ENCODE measurements at regions not wholly inside any gene's neighbourhood (a gene's known extent, or its start where the extent isn't known, plus 50 kb on each side); places are given as distances from the start of the nearest gene placed in this dataset.
"Not testable (repeated sequence)": the region's sequence is repeated elsewhere in the genome, so short reads cannot be mapped to it uniquely, and the experiment has no call there.

GRCh38 chr6:9224539-9224938 lies 789.2 kb upstream of the SLC35B3 start:
- Histone ChIP-seq H3K9me3 (replicated peaks in 1 of 3) (no peaks in the 10 kb centered on the region), H3K4me1 (replicated peaks in 1 of 2) (no peaks in the 10 kb centered on the region), H3K27ac (no peak overlapping the region), H3K4me3 (no peak overlapping the region), H3K36me3 (replicated peaks in 1 of 2) (no peaks in the 10 kb centered on the region), H3K27me3 (no peaks in the 10 kb centered on the region)
- 63 to 74% (median 69%) methylated on average over 1 of the region's 1 CpG for WGBS, 4 donors
- no peak for DNase-seq
- intact Hi-C loops (cut with DNase I), result no loop called here
- TF ChIP-seq POLR2A (IDR thresholded peaks at IDR 0.05) (no peak), CTCF (IDR thresholded peaks at IDR 0.05) (no peak)

DNA sequence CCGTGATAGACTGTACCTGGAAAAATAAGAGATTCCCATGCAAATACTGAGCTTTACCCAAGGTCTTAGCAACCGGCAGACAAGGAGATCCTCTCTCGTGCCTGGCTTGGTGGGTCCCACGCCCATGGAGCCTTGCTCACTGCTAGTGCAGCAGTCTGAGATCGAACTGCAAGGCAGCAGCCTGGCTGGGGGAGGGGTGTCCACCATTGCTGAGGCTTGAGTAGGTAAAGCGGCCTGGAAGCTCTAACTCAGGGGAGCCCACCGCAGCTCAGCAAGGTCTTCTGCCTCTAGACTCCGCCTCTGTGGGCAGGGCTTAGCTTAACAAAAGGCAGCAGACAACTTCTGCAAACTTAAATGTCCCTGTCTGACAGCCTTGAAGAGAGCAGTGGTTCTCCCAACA lies 778.4 kb upstream of the SLC35B3 start:
- 74 to 83% (median 75%) methylated on average over 1 to 8 of the region's 8 CpGs for WGBS, 4 donors
- H3K4me3 ChIP-seq; H3K27ac ChIP-seq; DNase-seq; H3K9me3 ChIP-seq (replicated peaks in 1 of 3); H3K27me3 ChIP-seq; H3K4me1 ChIP-seq (replicated peaks in 1 of 2); intact Hi-C loops (cut with DNase I); H3K36me3 ChIP-seq (replicated peaks in 1 of 2): not testable (repeated sequence)

GRCh38 chr6:9208966-9209365 lies 773.6 kb upstream of the SLC35B3 start:
- H3K27ac ChIP-seq, result no peak overlapping the region
- H3K9me3 ChIP-seq (replicated peaks in 1 of 3), result no peaks in the 10 kb centered on the region
- intact Hi-C loops (cut with DNase I), result no loop called here
- TF ChIP-seq CTCF (IDR thresholded peaks at IDR 0.05) (no peak), POLR2A (IDR thresholded peaks at IDR 0.05) (no peak)
- H3K36me3 ChIP-seq (replicated peaks in 1 of 2), result no peaks in the 10 kb centered on the region
- no peaks in the 10 kb centered on the region for H3K4me1 ChIP-seq (replicated peaks in 1 of 2)
- DNase-seq, result no peak
- no peaks in the 10 kb centered on the region for H3K27me3 ChIP-seq
- H3K4me3 ChIP-seq, result no peak overlapping the region
- 80 to 87% (median 83%) methylated on average over 3 of the region's 3 CpGs for WGBS, 4 donors

- Histone ChIP-seq H3K27ac (no peak overlapping the region), H3K36me3 (replicated peaks in 1 of 2) (no peaks in the 10 kb centered on the region), H3K9me3 (replicated peaks in 1 of 3) (no peaks in the 10 kb centered on the region), H3K27me3 (no peaks in the 10 kb centered on the region), H3K4me1 (replicated peaks in 1 of 2) (no peaks in the 10 kb centered on the region), H3K4me3 (no peak overlapping the region)
- intact Hi-C loops (cut with DNase I), result no loop called here
- DNase-seq, result no peak
- TF ChIP-seq CTCF (IDR thresholded peaks at IDR 0.05), result no peak
- no peak for TF ChIP-seq POLR2A (IDR thresholded peaks at IDR 0.05)
- WGBS, 4 donors, result 89 to 97% (median 90%) methylated on average over 1 of the region's 1 CpG
Measured at GRCh38 chr6:9205645-9206044, 770.3 kb upstream of the SLC35B3 start.

DNA sequence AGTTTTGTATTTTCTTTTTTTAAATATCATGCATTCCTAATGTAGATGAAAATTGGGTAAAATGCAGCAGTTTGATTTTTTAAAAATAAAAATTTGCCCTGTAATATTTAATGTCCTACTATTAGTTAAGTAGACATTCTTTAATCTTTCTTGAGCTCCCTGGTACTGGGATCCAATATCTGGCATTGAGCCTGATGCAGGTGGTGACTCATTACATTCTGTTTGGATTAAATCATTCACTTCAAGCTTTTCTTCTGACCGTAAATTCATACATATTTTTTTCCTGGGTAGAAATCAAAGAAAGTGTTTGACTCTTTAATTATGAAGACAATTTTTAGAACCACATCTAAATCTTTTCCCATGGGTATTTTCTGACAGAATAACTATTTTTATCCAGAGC lies 768.8 kb upstream of the SLC35B3 start:
- Histone ChIP-seq H3K27ac (no peak overlapping the region), H3K27me3 (no peaks in the 10 kb centered on the region), H3K36me3 (replicated peaks in 1 of 2) (no peaks in the 10 kb centered on the region), H3K9me3 (replicated peaks in 1 of 3) (no peaks in the 10 kb centered on the region), H3K4me1 (replicated peaks in 1 of 2) (no peaks in the 10 kb centered on the region), H3K4me3 (no peak overlapping the region)
- TF ChIP-seq CTCF (IDR thresholded peaks at IDR 0.05) (no peak), POLR2A (IDR thresholded peaks at IDR 0.05) (no peak)
- intact Hi-C loops (cut with DNase I), result no loop called here
- DNase-seq, result peak; percentile 48 to 79 (median 70)
- 41 to 52% (median 46%) methylated on average over 1 of the region's 1 CpG for WGBS, 4 donors
